ENCODE measurements at regions not wholly inside any gene's neighbourhood (a gene's known extent, or its start where the extent isn't known, plus 50 kb on each side); places are given as distances from the start of the nearest gene placed in this dataset.
"Not testable (repeated sequence)": the region's sequence is repeated elsewhere in the genome, so short reads cannot be mapped to it uniquely, and the experiment has no call there.

- no peak for DNase-seq
These were observed 110.2 kb upstream of the SPIN1 start for GRCh38 chr9:88278036-88278435.

- DNase-seq, result no peak
These were observed 114.2 kb upstream of the SPIN1 start for GRCh38 chr9:88274078-88274477.

- DNase-seq, result no peak
These were observed 115.3 kb upstream of the SPIN1 start for GRCh38 chr9:88272986-88273385.

DNA sequence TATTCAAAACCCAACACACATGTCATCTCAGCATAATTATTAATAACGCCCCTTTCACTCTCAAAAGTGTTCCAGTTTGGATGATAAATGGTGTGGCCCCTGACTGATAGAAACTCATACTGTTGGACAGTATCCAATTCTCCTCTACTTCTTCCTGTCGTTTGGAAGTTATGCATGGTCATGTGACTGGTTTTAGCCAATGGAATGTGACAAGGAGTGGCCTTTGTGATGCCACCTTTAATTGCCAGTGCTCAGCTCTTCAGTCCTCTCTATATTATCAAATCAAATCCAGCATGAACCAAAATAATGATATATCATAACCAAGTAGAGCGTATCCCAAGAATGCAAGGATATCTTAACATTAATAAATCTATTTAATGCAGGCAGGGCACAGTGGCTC, 117.8 kb upstream of the SPIN1 start:
- no peak for DNase-seq

GRCh38 chr9:88268886-88269285, 119.4 kb upstream of the SPIN1 start:
- no peak for DNase-seq

DNA sequence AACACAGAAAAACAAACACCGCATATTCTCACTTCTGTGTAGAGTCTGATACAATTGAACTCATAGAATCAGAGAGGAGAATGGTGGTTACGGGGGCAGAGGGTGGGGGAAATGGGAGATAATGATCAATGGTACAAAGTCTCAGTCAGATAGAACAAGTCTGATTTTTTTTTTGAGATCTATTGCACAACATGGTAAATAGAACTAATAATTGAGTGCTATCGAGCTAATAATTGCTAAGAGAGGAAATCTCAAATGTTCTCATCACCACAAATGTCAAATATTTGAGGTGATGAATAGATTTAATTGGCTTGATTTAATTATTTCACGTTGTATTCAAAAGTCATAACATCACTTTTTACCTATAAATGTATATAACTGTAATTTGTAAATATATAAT, 121.0 kb upstream of the SPIN1 start:
- DNase-seq, result no peak

DNA sequence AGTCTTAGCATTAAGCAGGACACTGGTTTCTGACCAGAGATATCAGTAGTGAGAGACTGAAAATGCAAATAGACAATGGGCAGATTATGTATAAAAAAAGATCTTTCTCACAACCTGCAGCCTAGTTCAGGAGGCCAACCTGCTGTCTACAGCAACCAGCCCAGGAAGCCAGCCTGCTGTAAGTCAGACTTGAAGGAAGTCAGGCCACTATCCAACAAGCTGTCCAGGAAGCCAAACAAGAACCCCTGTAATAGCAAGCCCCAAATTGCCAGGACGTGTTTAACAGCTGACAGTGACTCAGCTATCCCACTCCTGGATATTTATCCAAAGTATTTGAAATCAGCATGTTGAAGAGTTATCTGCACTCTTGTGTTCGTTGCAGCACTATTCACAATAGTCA, 121.8 kb upstream of the SPIN1 start:
- no peak for DNase-seq

DNA sequence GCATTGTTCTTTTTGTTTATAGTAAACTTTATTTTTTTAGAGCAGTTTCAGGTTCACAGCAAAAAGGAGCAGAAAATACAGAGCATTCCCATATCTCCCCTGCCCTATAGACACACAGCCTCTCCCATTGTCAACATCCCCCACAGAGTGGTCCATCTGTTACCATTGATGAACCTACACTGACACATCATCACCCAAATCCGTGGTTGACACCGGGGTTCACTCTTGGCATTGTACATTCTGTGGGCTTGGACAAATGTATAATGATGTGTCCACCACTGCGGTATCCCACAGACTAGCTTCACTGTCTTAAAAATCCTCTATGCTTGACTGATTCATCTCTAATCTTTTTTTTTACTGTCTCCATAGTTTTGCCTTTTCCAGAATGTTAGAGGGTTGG, 120.7 kb upstream of the SPATA31C2 start:
- no peak for DNase-seq

DNA sequence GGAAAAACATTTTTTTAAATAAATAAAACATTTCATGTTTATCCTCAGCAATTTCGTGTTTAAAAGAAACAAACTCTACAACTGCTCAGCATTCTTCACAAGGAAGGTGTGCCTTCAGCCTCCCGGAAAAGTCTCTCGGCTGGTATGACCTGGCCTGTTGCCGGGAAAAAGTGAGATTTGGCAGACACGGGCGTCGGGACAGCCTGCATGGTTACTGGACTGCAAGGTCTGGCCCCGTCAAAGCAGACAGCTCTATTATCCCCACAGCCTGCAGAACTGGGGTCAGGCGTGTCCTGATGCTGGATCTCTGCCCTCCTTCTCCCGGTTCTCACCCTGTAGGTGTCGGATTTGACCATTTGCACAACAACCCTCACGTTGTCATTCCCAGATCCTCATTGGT, 120.3 kb upstream of the SPATA31C2 start:
- peak; percentile 86 for DNase-seq

DNA sequence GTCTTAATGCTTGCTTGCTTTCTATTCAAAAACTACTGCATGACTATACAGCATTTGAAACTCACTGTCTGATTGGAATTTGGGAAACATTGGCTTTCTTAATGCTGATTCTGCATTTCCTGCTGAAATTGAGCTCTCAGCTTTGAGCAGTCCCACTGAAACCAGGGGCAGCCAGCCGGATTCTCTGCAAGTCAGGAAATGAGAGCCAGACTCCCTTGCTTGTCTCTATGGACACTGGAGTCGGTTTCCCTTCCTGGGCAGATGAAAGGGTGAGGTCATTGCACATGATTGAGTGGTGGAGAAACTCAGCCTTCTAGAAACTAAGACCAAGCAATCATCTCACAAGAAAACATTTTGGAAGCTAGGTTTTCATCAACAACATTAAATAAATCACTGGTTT, 119.7 kb upstream of the SPATA31C2 start:
- peak; percentile 90 for DNase-seq

GRCh38 chr9:88256216-88256615, 117.9 kb upstream of the SPATA31C2 start:
- DNase-seq, result no peak

GRCh38 chr9:88255806-88256205, 117.5 kb upstream of the SPATA31C2 start:
- DNase-seq, result not testable (repeated sequence)

- DNase-seq, result no peak
These were observed 113.6 kb upstream of the SPATA31C2 start for GRCh38 chr9:88251903-88252302.

GRCh38 chr9:88243736-88244135, 105.5 kb upstream of the SPATA31C2 start:
- no peak for DNase-seq

- no peak for DNase-seq
These were observed 104.6 kb upstream of the SPATA31C2 start for GRCh38 chr9:88242879-88243278.

DNA sequence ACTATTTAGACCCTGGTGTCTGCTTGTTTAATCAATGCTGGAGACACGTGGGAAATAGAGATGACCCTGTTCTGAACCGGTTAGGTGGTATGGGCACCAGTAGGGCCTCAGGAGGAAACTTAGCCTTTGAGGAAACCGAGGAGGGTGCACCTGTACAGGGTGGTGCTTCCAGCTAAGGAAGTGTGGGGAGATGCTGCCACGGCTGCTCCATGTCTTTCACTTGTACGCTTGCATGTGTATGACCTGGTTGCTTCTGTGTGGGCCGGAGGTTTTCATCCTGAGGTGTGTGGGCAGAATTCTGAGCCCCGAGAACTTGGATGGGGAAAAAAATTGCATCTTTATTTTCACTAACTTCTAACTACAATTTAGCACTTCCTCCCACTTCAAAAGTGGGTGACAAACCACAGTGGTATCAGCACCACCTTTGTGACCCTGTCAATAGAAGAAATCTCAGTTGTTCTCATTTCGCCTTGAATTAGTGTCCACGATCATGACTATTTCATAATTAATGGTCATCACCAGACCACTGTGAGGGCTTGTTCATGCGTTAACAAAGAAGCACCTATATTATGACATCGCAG, 99.8 kb upstream of the SPATA31C2 start:
- no peak for DNase-seq

DNA sequence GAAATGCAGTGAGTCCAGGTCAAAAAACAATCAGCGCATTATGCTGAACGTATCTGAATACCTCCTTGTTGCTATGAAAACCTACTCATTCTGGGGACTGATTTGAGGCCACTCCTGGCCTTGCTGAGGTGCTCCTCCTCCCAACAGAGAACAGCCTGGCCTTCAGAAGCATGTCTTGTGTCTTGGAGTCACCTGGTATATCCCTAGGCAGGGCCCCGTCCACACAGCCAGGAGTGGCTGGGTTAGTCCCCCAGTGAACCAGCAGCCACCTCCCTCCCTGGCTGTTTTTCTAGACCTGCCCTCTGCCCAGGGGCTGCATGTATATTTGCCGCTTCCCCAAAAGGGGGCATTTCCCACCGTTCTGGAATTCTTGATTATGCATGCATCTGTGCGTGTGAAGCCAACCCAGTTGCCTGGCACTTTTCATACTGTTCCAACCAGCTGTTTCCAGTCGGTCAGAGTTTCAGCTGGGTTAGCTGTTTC, 99.2 kb upstream of the SPATA31C2 start:
- peak; percentile 59 for DNase-seq

- DNase-seq, result peak; percentile 77
These were observed 98.5 kb upstream of the SPATA31C2 start for GRCh38 chr9:88236511-88237478.

DNA sequence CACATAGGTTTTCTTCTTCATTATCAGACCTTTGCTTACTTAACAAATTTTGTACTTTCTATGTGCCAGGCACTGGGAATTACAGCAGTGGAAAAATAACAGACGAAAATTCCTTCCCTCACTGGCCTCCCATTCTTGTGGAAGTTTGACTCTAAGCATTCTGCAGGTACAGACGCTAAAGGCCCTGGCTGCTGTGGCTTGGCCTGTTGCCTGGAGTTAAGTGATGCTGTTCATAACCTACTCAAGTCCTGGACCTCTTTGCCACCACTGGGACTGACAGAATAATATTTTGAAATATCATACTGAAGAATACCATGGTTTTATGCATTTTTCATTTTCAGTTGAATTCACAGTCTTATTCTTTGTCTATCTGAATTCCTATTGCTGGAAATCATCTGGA, 97.3 kb upstream of the SPATA31C2 start:
- no peak for DNase-seq

- no peak for DNase-seq
These were observed 95.8 kb upstream of the SPATA31C2 start for GRCh38 chr9:88234114-88234513.

GRCh38 chr9:88233091-88233490, 94.8 kb upstream of the SPATA31C2 start:
- no peak for DNase-seq

GRCh38 chr9:88230612-88231011, 92.3 kb upstream of the SPATA31C2 start:
- no peak for DNase-seq

GRCh38 chr9:88229434-88229833, 91.2 kb upstream of the SPATA31C2 start:
- DNase-seq, result no peak

GRCh38 chr9:88224938-88225337, 86.7 kb upstream of the SPATA31C2 start:
- no peak for DNase-seq

Measured in left hindlimb (tissue), 1 donor.